DOHH2 (cell line): ENCODE measurements at regions not wholly inside any gene's neighbourhood (a gene's known extent, or its start where the extent isn't known, plus 50 kb on each side); places are given as distances from the start of the nearest gene placed in this dataset.
"Not testable (repeated sequence)": the region's sequence is repeated elsewhere in the genome, so short reads cannot be mapped to it uniquely, and the experiment has no call there.

Source experiments
- H3F3A ChIP-seq: fragments of 200-600 bp; sonication (generic), shearing (Covaris generic); 2 replicates; pipeline ENCODE4 v1.6.0; 2016; ENCODE audit warnings: antibody characterized with exemption, mild to moderate bottlenecking; ENCODE audit not compliant: control insufficient read depth, insufficient read depth
- H3K27ac ChIP-seq: fragments of 200-600 bp; sonication (generic); 2 replicates; pipeline ENCODE4 v1.5.1; 2014; ENCODE audit warnings: low read depth, mild to moderate bottlenecking, low read length, moderate library complexity
- H3K27me3 ChIP-seq: fragments of 200-600 bp; sonication (generic); 2 replicates; pipeline ENCODE4 v1.6.1; 2014; ENCODE audit warnings: mild to moderate bottlenecking, low read length, mixed read lengths; ENCODE audit not compliant: control insufficient read depth
- H3K36me3 ChIP-seq: fragments of 200-600 bp; sonication (generic); 2 replicates; pipeline ENCODE4 v1.6.1; 2014; ENCODE audit warnings: mild to moderate bottlenecking, low read length, moderate library complexity, mixed read lengths; ENCODE audit not compliant: control insufficient read depth
- H3K4me1 ChIP-seq: fragments of 200-600 bp; sonication (generic); 2 replicates; pipeline ENCODE4 v1.6.1; 2014; ENCODE audit warnings: mild to moderate bottlenecking, low read length, mixed read lengths; ENCODE audit not compliant: control insufficient read depth
- H3K4me2 ChIP-seq: fragments of 200-600 bp; sonication (generic); 2 replicates; pipeline ENCODE4 v1.6.0; 2014; ENCODE audit warnings: mild to moderate bottlenecking, low read length, moderate library complexity
- H3K4me3 ChIP-seq: fragments of 200-600 bp; sonication (generic); 2 replicates; pipeline ENCODE4 v1.5.1; 2014; ENCODE audit warnings: mild to moderate bottlenecking, low read length, mixed read lengths
- H3K79me2 ChIP-seq: fragments of 200-600 bp; sonication (generic); 2 replicates; pipeline ENCODE4 v1.6.1; 2014; ENCODE audit warnings: mild to moderate bottlenecking, low read length, mixed read lengths; ENCODE audit not compliant: control insufficient read depth
- H3K9me2 ChIP-seq: fragments of 200-600 bp; sonication (generic); replicated peaks from 2 replicates; pipeline ENCODE4 v1.6.1; 2014; ENCODE audit warnings: mild to moderate bottlenecking, low read length, mixed read lengths; ENCODE audit not compliant: control insufficient read depth
- H3K9me3 ChIP-seq: fragments of 200-600 bp; sonication (generic); 2 replicates; pipeline ENCODE4 v1.6.1; 2014; ENCODE audit warnings: antibody characterized with exemption, low read length, mixed read lengths; ENCODE audit not compliant: control insufficient read depth, insufficient read depth
- H4K20me1 ChIP-seq: fragments of 200-600 bp; sonication (generic); 2 replicates; pipeline ENCODE4 v1.6.0; 2014; ENCODE audit warnings: low read depth, mild to moderate bottlenecking, antibody characterized with exemption, low read length, moderate library complexity; ENCODE audit not compliant: control insufficient read depth, insufficient read depth
- CTCF ChIP-seq: fragments of 200-600 bp; sonication (generic); IDR thresholded peaks from one replicate; pipeline ENCODE4 v1.5.1; 2014; ENCODE audit warnings: antibody characterized with exemption, mild to moderate bottlenecking, low read depth, low read length; ENCODE audit not compliant: poor library complexity, severe bottlenecking
- EZH2phosphoT487 ChIP-seq: fragments of 200-600 bp; sonication (generic); IDR thresholded peaks from 2 replicates; pipeline ENCODE4 v1.6.1; 2017; ENCODE audit warnings: borderline replicate concordance, mild to moderate bottlenecking, antibody characterized with exemption, low read length, moderate library complexity, mixed read lengths

- H3K4me2 ChIP-seq = no peak overlapping the region
- H3K9me2 ChIP-seq = no peaks in the 10 kb centered on the region
- no peaks in the 10 kb centered on the region for H4K20me1 ChIP-seq
- no peaks in the 10 kb centered on the region for H3K9me3 ChIP-seq
- no peaks in the 10 kb centered on the region for H3K4me1 ChIP-seq
- no peaks in the 10 kb centered on the region for H3K36me3 ChIP-seq
- H3K4me3 ChIP-seq = no peak overlapping the region
- no peak overlapping the region for H3K27ac ChIP-seq
- no peak for TF ChIP-seq CTCF
- TF ChIP-seq EZH2phosphoT487 = no peak
- H3K27me3 ChIP-seq = no peaks in the 10 kb centered on the region
- no peaks in the 10 kb centered on the region for H3F3A ChIP-seq
- no peaks in the 10 kb centered on the region for H3K79me2 ChIP-seq
Observed at GRCh38 chr2:41031282-41031681, 579.4 kb upstream of the SLC8A1 start.

GRCh38 chr2:41032715-41033114 lies 580.8 kb upstream of the SLC8A1 start:
- TF ChIP-seq CTCF (no peak), EZH2phosphoT487 (no peak)
- H3K4me2 ChIP-seq = no peak overlapping the region
- no peak overlapping the region for H3K27ac ChIP-seq

GRCh38 chr2:41033127-41033526 lies 581.2 kb upstream of the SLC8A1 start:
- no peaks in the 10 kb centered on the region for H3F3A ChIP-seq
- no peaks in the 10 kb centered on the region for H4K20me1 ChIP-seq
- no peak overlapping the region for H3K4me3 ChIP-seq
- H3K9me3 ChIP-seq = no peaks in the 10 kb centered on the region
- TF ChIP-seq EZH2phosphoT487 = no peak
- no peak for TF ChIP-seq CTCF
- no peaks in the 10 kb centered on the region for H3K79me2 ChIP-seq
- no peaks in the 10 kb centered on the region for H3K36me3 ChIP-seq
- no peak overlapping the region for H3K4me2 ChIP-seq
- H3K27ac ChIP-seq = no peak overlapping the region
- H3K9me2 ChIP-seq = no peaks in the 10 kb centered on the region
- H3K4me1 ChIP-seq = no peaks in the 10 kb centered on the region
- H3K27me3 ChIP-seq = no peaks in the 10 kb centered on the region

More at GRCh38 chr2:41032715-41033114, 580.8 kb upstream of the SLC8A1 start:
- Histone ChIP-seq H3K79me2 (no peaks in the 10 kb centered on the region), H3K27me3 (no peaks in the 10 kb centered on the region), H3K9me3 (no peaks in the 10 kb centered on the region), H4K20me1 (no peaks in the 10 kb centered on the region), H3K4me1 (no peaks in the 10 kb centered on the region), H3F3A (no peaks in the 10 kb centered on the region), H3K4me3 (no peak overlapping the region), H3K9me2 (no peaks in the 10 kb centered on the region), H3K36me3 (no peaks in the 10 kb centered on the region)

- Histone ChIP-seq H3K4me3 (no peak overlapping the region), H3K4me2 (no peak overlapping the region), H3K27me3 (no peaks in the 10 kb centered on the region), H3K4me1 (no peaks in the 10 kb centered on the region), H3K27ac (no peak overlapping the region), H3K79me2 (no peaks in the 10 kb centered on the region), H3K9me2 (no peaks in the 10 kb centered on the region), H3K9me3 (no peaks in the 10 kb centered on the region), H4K20me1 (no peaks in the 10 kb centered on the region), H3F3A (no peaks in the 10 kb centered on the region), H3K36me3 (no peaks in the 10 kb centered on the region)
- no peak for TF ChIP-seq CTCF
- no peak for TF ChIP-seq EZH2phosphoT487
Observed at GRCh38 chr2:41038408-41038807, 586.5 kb upstream of the SLC8A1 start.

GRCh38 chr2:41039750-41040149 lies 587.9 kb upstream of the SLC8A1 start:
- not testable (repeated sequence) for H3F3A ChIP-seq, H3K4me2 ChIP-seq, H3K27ac ChIP-seq, H3K79me2 ChIP-seq, H3K9me3 ChIP-seq, H3K4me3 ChIP-seq, H3K4me1 ChIP-seq, H3K27me3 ChIP-seq, H3K36me3 ChIP-seq, H3K9me2 ChIP-seq, H4K20me1 ChIP-seq
